Panc1 (cell line): ENCODE measurements at regions not wholly inside any gene's neighbourhood (a gene's known extent, or its start where the extent isn't known, plus 50 kb on each side); places are given as distances from the start of the nearest gene placed in this dataset.

Experiments used
- POLR2AphosphoS5 ChIP-seq: IDR thresholded peaks from 2 replicates; pipeline ENCODE4 v1.6.1; 2012; ENCODE audit warnings: mild to moderate bottlenecking, low read depth, low read length, moderate library complexity
- SIN3A ChIP-seq: IDR thresholded peaks from 2 replicates; pipeline ENCODE4 v1.6.1; 2012; ENCODE audit warnings: low read depth, mild to moderate bottlenecking, low read length, moderate library complexity, borderline replicate concordance; ENCODE audit not compliant: insufficient read depth
- TCF7L2 ChIP-seq: IDR thresholded peaks from 2 replicates; pipeline ENCODE4 v1.6.1; 2011; ENCODE audit warnings: mild to moderate bottlenecking, low read depth, low read length, inconsistent platforms
- TF ChIP-seq, protein P1 (sequence below): fragments of 450-650 bp; IDR thresholded peaks from 2 replicates; pipeline ENCODE4 v1.5.1; 2017; ENCODE audit warnings: mild to moderate bottlenecking
- TF ChIP-seq, protein P2 (sequence below), 2 experiments: IDR thresholded peaks; 2 replicates each; pipeline ENCODE4 v1.6.1; 2011 to 2012; ENCODE audit warnings: low read depth in 2 of 2, control low read depth in 1 of 2, low read length in 1 of 2, mild to moderate bottlenecking in 1 of 2, moderate library complexity in 1 of 2; ENCODE audit not compliant: insufficient read depth in 1 of 2

DNA sequence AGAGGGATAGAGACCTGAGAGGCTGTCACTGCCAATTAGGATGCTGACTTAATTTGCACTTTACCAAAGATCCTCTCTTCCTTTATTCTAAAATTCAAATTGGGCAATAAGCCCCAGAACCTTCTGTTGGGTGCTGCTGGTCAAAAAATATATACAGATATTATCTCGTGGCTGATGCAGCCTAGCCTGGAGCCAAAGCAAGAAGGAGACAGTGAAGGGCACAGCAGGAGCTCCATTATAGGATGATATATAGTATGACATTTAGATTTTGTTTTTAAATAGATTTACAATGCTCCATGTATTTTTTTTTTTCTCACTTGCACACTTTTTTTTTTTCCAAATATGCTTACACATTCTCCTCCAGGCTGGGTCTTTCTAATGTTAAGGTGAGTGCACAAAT, 579.3 kb downstream of the PIK3C3 start:
- TF ChIP-seq, protein P1, sequence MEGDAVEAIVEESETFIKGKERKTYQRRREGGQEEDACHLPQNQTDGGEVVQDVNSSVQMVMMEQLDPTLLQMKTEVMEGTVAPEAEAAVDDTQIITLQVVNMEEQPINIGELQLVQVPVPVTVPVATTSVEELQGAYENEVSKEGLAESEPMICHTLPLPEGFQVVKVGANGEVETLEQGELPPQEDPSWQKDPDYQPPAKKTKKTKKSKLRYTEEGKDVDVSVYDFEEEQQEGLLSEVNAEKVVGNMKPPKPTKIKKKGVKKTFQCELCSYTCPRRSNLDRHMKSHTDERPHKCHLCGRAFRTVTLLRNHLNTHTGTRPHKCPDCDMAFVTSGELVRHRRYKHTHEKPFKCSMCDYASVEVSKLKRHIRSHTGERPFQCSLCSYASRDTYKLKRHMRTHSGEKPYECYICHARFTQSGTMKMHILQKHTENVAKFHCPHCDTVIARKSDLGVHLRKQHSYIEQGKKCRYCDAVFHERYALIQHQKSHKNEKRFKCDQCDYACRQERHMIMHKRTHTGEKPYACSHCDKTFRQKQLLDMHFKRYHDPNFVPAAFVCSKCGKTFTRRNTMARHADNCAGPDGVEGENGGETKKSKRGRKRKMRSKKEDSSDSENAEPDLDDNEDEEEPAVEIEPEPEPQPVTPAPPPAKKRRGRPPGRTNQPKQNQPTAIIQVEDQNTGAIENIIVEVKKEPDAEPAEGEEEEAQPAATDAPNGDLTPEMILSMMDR: no peak
- no peak for TF ChIP-seq SIN3A
- TF ChIP-seq TCF7L2: no peak
- no peak for TF ChIP-seq POLR2AphosphoS5
- TF ChIP-seq, protein P2, sequence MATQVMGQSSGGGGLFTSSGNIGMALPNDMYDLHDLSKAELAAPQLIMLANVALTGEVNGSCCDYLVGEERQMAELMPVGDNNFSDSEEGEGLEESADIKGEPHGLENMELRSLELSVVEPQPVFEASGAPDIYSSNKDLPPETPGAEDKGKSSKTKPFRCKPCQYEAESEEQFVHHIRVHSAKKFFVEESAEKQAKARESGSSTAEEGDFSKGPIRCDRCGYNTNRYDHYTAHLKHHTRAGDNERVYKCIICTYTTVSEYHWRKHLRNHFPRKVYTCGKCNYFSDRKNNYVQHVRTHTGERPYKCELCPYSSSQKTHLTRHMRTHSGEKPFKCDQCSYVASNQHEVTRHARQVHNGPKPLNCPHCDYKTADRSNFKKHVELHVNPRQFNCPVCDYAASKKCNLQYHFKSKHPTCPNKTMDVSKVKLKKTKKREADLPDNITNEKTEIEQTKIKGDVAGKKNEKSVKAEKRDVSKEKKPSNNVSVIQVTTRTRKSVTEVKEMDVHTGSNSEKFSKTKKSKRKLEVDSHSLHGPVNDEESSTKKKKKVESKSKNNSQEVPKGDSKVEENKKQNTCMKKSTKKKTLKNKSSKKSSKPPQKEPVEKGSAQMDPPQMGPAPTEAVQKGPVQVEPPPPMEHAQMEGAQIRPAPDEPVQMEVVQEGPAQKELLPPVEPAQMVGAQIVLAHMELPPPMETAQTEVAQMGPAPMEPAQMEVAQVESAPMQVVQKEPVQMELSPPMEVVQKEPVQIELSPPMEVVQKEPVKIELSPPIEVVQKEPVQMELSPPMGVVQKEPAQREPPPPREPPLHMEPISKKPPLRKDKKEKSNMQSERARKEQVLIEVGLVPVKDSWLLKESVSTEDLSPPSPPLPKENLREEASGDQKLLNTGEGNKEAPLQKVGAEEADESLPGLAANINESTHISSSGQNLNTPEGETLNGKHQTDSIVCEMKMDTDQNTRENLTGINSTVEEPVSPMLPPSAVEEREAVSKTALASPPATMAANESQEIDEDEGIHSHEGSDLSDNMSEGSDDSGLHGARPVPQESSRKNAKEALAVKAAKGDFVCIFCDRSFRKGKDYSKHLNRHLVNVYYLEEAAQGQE (IDR thresholded peaks at IDR 0.05; ENCODE audit: insufficient read depth in 1 of 2, low read depth in 2 of 2, low read length in 1 of 2): no peak
